CD4-positive, alpha-beta T cell treated with Interleukin-6 for 4 hours (primary cell): ENCODE measurements at regions not wholly inside any gene's neighbourhood (a gene's known extent, or its start where the extent isn't known, plus 50 kb on each side); places are given as distances from the start of the nearest gene placed in this dataset.

Experiments
- DNase-seq: peaks from one replicate; pipeline ENCODE4 v3.0.0-alpha.2; 2020; ENCODE audit warnings: mixed read lengths

GRCh38 chr2:236719192-236719635, 149.6 kb downstream of the ACKR3 start:
- DNase-seq = no peak

- no peak for DNase-seq
These were observed 151.4 kb downstream of the ACKR3 start for GRCh38 chr2:236720974-236721540.

GRCh38 chr2:236724200-236724599, 154.6 kb downstream of the ACKR3 start:
- no peak for DNase-seq

- no peak for DNase-seq
These were observed 157.3 kb downstream of the ACKR3 start for GRCh38 chr2:236726701-236727450.

GRCh38 chr2:236728916-236729670, 159.5 kb downstream of the ACKR3 start:
- DNase-seq = no peak

- no peak for DNase-seq
These were observed 160.8 kb downstream of the ACKR3 start for GRCh38 chr2:236730393-236730792.

GRCh38 chr2:236731767-236732580, 162.3 kb downstream of the ACKR3 start:
- DNase-seq = no peak

- DNase-seq = no peak
These were observed 163.5 kb downstream of the ACKR3 start for GRCh38 chr2:236733156-236733555.

GRCh38 chr2:236735825-236736238, 166.2 kb downstream of the ACKR3 start:
- DNase-seq = no peak

GRCh38 chr2:236738030-236738429, 168.4 kb downstream of the ACKR3 start:
- DNase-seq = no peak

GRCh38 chr2:236738896-236739295, 169.3 kb downstream of the ACKR3 start:
- DNase-seq = no peak

- DNase-seq = no peak
These were observed 170.0 kb downstream of the ACKR3 start for GRCh38 chr2:236739663-236740062.

GRCh38 chr2:236740506-236740905, 170.9 kb downstream of the ACKR3 start:
- DNase-seq = no peak

- DNase-seq = no peak
These were observed 173.7 kb downstream of the ACKR3 start for GRCh38 chr2:236743039-236743920.

GRCh38 chr2:236743921-236744280, 174.3 kb downstream of the ACKR3 start:
- no peak for DNase-seq

- no peak for DNase-seq
These were observed 174.7 kb downstream of the ACKR3 start for GRCh38 chr2:236744281-236744705.

- DNase-seq = no peak
These were observed 175.1 kb downstream of the ACKR3 start for GRCh38 chr2:236744716-236745115.

GRCh38 chr2:236745420-236746210, 176.0 kb downstream of the ACKR3 start:
- DNase-seq = no peak

GRCh38 chr2:236746833-236747232, 177.2 kb downstream of the ACKR3 start:
- DNase-seq = no peak

GRCh38 chr2:236747426-236747825, 177.8 kb downstream of the ACKR3 start:
- no peak for DNase-seq

GRCh38 chr2:236747925-236748324, 178.3 kb downstream of the ACKR3 start:
- no peak for DNase-seq
